Adrenal gland (tissue), 9 donors: ENCODE measurements at regions not wholly inside any gene's neighbourhood (a gene's known extent, or its start where the extent isn't known, plus 50 kb on each side); places are given as distances from the start of the nearest gene placed in this dataset.

Experiments used
- DNase-seq, 7 donors: peaks; one replicate each; pipeline ENCODE4 v3.0.0-alpha.2; 2019 to 2020
- H3K27ac ChIP-seq, 5 donors: fragments of 200-600 bp; sonication (generic) in 4 of 5; 1 replicate in 3 of 5; 2 replicates in 2 of 5; pipeline versions ENCODE4 v1.5.1 to v1.8.0; 2016 to 2020; ENCODE audit warnings: mild to moderate bottlenecking in 1 of 5
- H3K27me3 ChIP-seq: fragments of 200-600 bp; 2 replicates; pipeline ENCODE4 v1.8.0; 2021
- H3K36me3 ChIP-seq, 2 donors: fragments of 200-600 bp; replicated peaks in 1 of 2; 1 replicate in 1 of 2; 2 replicates in 1 of 2; pipeline versions ENCODE4 v1.5.1 to v1.8.0; 2018 to 2022
- H3K4me1 ChIP-seq, 2 donors: fragments of 200-600 bp; replicated peaks in 1 of 2; 1 replicate in 1 of 2; 2 replicates in 1 of 2; pipeline versions ENCODE4 v1.5.1 to v1.8.0; 2018 to 2021
- H3K4me3 ChIP-seq, 4 donors: fragments of 200-600 bp; sonication (generic) in 3 of 4; one replicate each; pipeline ENCODE4 v1.5.1; 2016 to 2018
- H3K9me3 ChIP-seq, 3 donors: fragments of 200-600 bp; sonication (generic) in 1 of 3; replicated peaks in 1 of 3; 1 replicate in 2 of 3; 2 replicates in 1 of 3; pipeline versions ENCODE4 v1.5.1 to v1.8.0; 2016 to 2021
- POLR2A ChIP-seq, 2 donors: fragments of 450-650 bp; IDR thresholded peaks; one replicate each; pipeline ENCODE4 v1.6.1; 2017; ENCODE audit warnings: antibody characterized with exemption in 2 of 2, mild to moderate bottlenecking in 2 of 2, moderate library complexity in 1 of 2
- WGBS, 4 donors: extraction: QIAGEN DNeasy Blood & Tissue Kit in 2 of 4; methylation state at CpG; one replicate each; pipeline versions ENCODE4 v1.1.5 to v1.1.7; 2013 to 2017; 5-methylcytosine and 5-hydroxymethylcytosine counted together
- intact Hi-C, 2 donors: fragments of 100-400 bp; cut with DNase I; formaldehyde crosslinking; loops; one replicate each; pipeline versions ENCODE4 v1.14.1 to v1.15.0; 2022 to 2023
- TF ChIP-seq, protein P1 (sequence below), 6 experiments: fragments of 450-650 bp in 4 of 6; fragments of 200-600 bp in 2 of 6; sonication (generic) in 1 of 6; IDR thresholded peaks; 1 replicate in 5 of 6; 2 replicates in 1 of 6; pipeline versions ENCODE4 v1.5.1 to v1.8.0; 2016 to 2021; ENCODE audit warnings: antibody characterized with exemption in 6 of 6, mild to moderate bottlenecking in 2 of 6, moderate library complexity in 1 of 6
- donor health status: healthy with polysubstance abuse.
- donor health status: Bipolar disorder and iron deficiency.
- donor health status: DM: yes; HTN: yes; CAD: no.
- donor health status: DM: no; HTN: no; CAD: no.
- donor health status: DM: no; HTN: no; CAD: no.

DNA sequence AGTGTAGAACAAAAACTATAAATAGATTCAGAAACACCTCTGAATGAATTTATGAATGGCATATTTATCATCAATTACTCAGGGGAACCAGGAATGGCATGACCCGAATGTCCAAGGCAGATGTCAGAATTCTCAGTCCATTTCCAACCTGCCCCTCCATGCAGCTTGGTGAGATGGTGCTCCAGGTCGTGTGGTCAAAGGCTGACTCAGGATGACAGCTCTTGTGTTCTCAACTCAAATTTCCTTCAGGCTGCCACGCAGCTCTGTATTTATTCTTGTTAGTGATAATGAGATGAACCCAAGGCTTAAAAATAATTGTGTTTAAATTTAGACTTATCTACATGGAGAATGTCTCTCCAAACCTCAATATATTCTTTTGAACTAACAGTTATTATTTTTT lies 146.9 kb downstream of the METTL4 start:
- H3K9me3 ChIP-seq, result no peaks in the 10 kb centered on the region
- DNase-seq, result no peak
- intact Hi-C loops, result no loop called here
- H3K4me3 ChIP-seq, result no peak overlapping the region
- 42 to 56% (median 48%) methylated on average over 3 of the region's 3 CpGs for WGBS, 4 donors
- no peaks in the 10 kb centered on the region for H3K27me3 ChIP-seq
- TF ChIP-seq, protein P1, sequence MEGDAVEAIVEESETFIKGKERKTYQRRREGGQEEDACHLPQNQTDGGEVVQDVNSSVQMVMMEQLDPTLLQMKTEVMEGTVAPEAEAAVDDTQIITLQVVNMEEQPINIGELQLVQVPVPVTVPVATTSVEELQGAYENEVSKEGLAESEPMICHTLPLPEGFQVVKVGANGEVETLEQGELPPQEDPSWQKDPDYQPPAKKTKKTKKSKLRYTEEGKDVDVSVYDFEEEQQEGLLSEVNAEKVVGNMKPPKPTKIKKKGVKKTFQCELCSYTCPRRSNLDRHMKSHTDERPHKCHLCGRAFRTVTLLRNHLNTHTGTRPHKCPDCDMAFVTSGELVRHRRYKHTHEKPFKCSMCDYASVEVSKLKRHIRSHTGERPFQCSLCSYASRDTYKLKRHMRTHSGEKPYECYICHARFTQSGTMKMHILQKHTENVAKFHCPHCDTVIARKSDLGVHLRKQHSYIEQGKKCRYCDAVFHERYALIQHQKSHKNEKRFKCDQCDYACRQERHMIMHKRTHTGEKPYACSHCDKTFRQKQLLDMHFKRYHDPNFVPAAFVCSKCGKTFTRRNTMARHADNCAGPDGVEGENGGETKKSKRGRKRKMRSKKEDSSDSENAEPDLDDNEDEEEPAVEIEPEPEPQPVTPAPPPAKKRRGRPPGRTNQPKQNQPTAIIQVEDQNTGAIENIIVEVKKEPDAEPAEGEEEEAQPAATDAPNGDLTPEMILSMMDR (IDR thresholded peaks at IDR 0.05), result no peak
- no peak for TF ChIP-seq POLR2A (IDR thresholded peaks at IDR 0.05)
- no peak overlapping the region for H3K27ac ChIP-seq
- no peaks in the 10 kb centered on the region for H3K36me3 ChIP-seq
- no peaks in the 10 kb centered on the region for H3K4me1 ChIP-seq

DNA sequence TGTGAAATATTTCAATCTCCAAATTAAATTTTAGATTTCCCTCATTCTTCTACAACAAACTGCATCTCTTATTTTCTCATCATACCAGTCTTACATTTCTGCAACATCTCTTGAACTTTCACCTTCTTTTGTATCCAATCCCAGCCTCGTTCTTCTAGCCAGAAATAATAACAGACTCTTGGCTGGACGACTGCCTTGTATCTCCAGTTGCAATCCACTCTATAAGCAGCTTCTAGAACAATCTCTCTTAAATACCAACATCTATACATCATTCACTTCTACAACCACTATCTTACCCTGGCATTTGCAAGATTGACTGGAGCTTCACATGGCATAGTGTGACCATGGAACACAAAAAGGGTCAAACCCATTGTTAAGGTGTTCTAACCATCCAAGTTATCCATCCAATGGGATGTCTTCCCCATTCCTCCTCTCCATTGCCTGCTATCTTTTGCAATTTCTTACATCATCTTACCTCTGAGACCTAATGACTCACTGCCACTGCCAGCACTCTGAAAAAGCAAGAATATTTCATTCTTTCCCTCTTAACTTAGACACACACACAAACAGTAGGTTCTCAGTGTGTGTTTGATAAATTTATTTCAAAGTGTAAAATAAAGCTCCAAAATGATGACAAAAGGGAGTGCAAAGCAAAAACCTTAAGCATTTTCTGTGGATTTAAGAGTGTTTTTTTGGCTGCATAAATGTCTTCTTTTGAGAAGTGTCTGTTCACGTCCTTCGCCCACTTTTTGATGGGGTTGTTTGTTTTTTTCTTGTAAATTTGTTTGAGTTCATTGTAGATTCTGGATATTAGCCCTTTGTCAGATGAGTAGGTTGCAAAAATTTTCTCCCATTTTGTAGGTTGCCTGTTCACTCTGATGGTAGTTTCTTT lies 145.6 kb downstream of the METTL4 start:
- TF ChIP-seq, protein P1 (IDR thresholded peaks at IDR 0.05), result no peak
- TF ChIP-seq POLR2A (IDR thresholded peaks at IDR 0.05), result no peak
- Histone ChIP-seq H3K4me3 (no peak overlapping the region), H3K9me3 (no peaks in the 10 kb centered on the region), H3K36me3 (no peaks in the 10 kb centered on the region), H3K4me1 (no peaks in the 10 kb centered on the region), H3K27ac (no peak overlapping the region), H3K27me3 (no peaks in the 10 kb centered on the region)
- no peak for DNase-seq
- 47 to 63% (median 54%) methylated on average over 4 of the region's 4 CpGs for WGBS, 4 donors
- intact Hi-C loops, result no loop called here

DNA sequence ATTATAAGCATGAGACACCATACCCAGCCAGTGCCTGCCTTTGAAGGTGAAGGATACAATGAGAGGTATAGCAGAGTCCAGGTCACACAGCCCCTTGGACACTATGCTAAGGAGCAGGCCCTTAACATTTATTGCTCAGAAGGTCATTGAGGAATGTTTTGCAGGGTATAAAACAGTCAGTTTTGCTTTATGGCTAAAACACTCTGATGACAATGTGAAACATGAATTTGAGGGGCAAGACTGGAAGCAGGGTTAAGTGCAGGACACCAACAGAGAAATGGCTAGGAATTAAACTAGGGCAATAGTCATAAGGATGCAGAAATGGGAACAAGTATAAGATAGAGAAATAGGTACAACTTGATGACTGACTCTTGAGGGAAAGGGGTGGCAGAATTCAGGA lies 141.1 kb downstream of the METTL4 start:
- Histone ChIP-seq H3K36me3 (no peaks in the 10 kb centered on the region), H3K27ac (no peak overlapping the region), H3K27me3 (no peaks in the 10 kb centered on the region), H3K4me3 (no peak overlapping the region), H3K4me1 (no peaks in the 10 kb centered on the region), H3K9me3 (no peaks in the 10 kb centered on the region)
- TF ChIP-seq POLR2A (IDR thresholded peaks at IDR 0.05), result no peak
- TF ChIP-seq, protein P1 (IDR thresholded peaks at IDR 0.05), result no peak
- intact Hi-C loops, result no loop called here
- no peak for DNase-seq

DNA sequence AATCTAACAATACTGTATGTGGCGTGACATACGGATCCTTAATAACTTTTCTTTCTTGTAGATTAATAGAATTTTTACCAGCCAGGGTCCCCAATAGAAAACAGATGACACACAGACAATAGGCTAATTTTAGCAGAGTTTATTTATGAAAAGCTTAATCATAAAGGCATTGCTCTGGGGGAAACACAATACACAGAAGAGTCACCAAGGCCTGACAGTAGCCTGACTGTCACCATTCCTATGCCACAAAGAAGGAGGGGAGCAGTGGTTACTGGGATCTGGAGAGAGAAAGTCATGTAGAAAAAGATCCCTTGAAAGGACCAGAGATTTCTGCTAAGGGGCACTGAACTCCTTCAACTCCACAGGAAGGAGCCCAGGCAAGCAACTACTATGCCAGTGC lies 139.5 kb downstream of the METTL4 start:
- H3K27ac ChIP-seq, result no peak overlapping the region
- H3K36me3 ChIP-seq, result no peaks in the 10 kb centered on the region
- no peak overlapping the region for H3K4me3 ChIP-seq
- no peaks in the 10 kb centered on the region for H3K4me1 ChIP-seq
- no peaks in the 10 kb centered on the region for H3K27me3 ChIP-seq
- TF ChIP-seq, protein P1 (IDR thresholded peaks at IDR 0.05), result no peak
- no peak for TF ChIP-seq POLR2A (IDR thresholded peaks at IDR 0.05)
- WGBS, 4 donors, result 64 to 90% (median 89%) methylated on average over 2 of the region's 2 CpGs
- no peaks in the 10 kb centered on the region for H3K9me3 ChIP-seq
- intact Hi-C loops, result no loop called here
- no peak for DNase-seq
